ENCODE measurements at regions not wholly inside any gene's neighbourhood (a gene's known extent, or its start where the extent isn't known, plus 50 kb on each side); places are given as distances from the start of the nearest gene placed in this dataset.

- TF ChIP-seq EZH2 (IDR thresholded peaks at IDR 0.05; ENCODE audit: insufficient read depth, poor library complexity, severe bottlenecking) (no peak), EZH2phosphoT487 (IDR thresholded peaks at IDR 0.05; ENCODE audit: insufficient read depth, low read depth) (no peak)
Observed at GRCh38 chr10:93225938-93226337, 152.2 kb downstream of the CYP26A1 start.
